GM12874 (cell line): ENCODE measurements at regions not wholly inside any gene's neighbourhood (a gene's known extent, or its start where the extent isn't known, plus 50 kb on each side); places are given as distances from the start of the nearest gene placed in this dataset.

Experiments
- TF ChIP-seq, protein P1 (sequence below): IDR thresholded peaks from 2 replicates; pipeline ENCODE4 v1.5.1; 2011; ENCODE audit warnings: low read depth, mild to moderate bottlenecking, control low read depth, low read length, moderate library complexity; ENCODE audit not compliant: insufficient read depth

DNA sequence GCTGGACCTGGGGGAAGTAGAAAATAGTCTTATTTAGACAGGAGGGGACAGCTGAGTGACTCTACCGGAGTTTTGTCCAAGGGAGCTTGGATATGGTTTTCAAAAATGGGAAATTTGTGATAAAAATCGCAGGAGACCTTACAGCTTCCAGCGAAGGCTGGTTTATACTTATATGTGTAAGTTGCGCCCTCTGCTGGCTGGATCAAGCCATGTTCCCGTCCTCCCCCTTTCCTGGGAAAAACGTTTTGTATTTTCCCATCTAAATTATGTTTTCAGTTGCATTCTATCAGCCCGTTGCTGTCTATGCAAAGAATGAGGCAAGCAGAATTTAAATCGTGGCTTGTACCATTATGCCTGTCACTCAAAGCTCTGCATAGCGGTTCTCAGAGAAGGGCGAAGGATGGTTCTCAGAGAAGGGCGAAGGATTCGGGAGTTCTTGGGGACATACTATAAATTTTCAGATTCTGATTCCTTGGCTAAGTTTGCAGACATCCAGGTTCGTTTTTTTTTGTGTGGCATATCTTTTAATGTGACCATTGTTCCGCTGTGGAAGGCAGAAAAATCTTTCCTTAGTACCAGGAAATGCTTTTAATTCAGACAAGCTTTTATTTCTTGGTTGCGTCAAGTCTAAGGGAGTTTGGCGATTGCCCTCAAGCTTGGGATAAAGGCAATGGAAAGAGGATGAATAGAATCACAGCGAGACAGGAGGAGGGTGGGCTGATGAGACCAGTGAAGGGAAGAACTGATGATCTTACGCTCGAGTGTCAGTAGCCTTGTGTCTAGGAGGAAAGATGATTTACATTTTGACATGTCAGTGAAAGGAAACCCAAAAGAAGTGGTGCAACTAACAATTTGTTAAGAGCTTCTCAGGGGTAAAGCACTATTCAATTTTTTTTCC, 128.5 kb upstream of the ARX start:
- TF ChIP-seq, protein P1, sequence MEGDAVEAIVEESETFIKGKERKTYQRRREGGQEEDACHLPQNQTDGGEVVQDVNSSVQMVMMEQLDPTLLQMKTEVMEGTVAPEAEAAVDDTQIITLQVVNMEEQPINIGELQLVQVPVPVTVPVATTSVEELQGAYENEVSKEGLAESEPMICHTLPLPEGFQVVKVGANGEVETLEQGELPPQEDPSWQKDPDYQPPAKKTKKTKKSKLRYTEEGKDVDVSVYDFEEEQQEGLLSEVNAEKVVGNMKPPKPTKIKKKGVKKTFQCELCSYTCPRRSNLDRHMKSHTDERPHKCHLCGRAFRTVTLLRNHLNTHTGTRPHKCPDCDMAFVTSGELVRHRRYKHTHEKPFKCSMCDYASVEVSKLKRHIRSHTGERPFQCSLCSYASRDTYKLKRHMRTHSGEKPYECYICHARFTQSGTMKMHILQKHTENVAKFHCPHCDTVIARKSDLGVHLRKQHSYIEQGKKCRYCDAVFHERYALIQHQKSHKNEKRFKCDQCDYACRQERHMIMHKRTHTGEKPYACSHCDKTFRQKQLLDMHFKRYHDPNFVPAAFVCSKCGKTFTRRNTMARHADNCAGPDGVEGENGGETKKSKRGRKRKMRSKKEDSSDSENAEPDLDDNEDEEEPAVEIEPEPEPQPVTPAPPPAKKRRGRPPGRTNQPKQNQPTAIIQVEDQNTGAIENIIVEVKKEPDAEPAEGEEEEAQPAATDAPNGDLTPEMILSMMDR, result peak; percentile 56

- TF ChIP-seq, protein P1, result no peak
Measured at GRCh38 chrX:25143596-25143995, 127.8 kb upstream of the ARX start.

DNA sequence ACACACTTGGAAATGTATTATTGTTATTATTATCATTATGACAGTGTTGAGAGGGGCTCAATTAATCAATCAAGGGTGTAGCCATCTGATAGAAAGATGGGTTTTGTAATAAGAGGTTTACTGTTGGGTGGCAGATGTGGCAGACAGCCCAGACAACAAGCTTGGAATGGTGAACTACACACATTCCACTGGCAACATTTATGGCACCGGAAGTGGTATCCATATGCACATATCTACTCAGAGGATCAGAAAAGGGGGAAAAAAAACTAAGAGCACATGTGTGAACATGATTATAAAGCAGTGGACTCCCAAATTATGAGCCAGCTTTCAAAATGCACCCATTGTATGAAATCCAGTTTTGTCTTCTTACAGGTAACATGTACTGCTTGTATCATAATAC, 125.9 kb upstream of the ARX start:
- TF ChIP-seq, protein P1, result no peak

- TF ChIP-seq, protein P1, result no peak
Measured at GRCh38 chrX:25131055-25131454, 115.3 kb upstream of the ARX start.

DNA sequence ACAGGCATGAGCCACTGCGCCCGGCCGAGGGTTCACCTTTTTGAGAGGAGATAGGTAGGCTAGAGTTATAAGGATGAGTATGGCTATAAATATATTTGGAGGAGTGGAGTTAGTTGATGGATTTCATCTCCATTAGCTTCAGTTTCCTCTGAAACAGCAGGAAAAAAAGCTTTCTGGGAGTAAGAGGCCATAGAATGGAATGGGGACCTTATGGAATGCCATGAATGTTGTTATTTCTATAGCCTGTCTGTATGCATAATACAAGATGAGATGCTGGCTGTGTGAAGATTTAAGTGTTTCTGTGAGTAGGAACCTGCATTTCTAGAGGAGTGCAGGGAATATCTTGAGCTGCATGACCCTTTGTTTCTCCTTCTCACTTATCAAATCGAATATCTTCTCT, 114.9 kb upstream of the ARX start:
- TF ChIP-seq, protein P1, result no peak

- TF ChIP-seq, protein P1, result no peak
Measured at GRCh38 chrX:25125483-25125882, 109.7 kb upstream of the ARX start.

DNA sequence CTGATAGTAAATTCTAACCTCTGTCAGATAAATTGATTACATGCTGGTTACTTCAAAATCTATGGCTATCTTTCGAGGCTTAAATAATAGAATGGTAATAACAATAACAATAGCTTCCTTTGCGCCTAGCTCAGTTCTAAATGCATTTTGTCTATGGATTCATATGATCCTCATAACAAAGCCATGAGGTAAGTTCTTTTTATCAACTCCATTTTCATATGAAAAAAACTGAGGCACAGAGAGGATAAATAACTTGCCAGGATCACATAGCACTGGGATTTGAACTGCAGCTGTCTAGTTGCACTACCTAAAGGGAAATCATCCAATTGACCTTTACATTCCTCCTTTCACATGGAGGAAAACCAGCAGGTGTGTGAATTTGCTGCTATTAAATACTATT, 108.6 kb upstream of the ARX start:
- TF ChIP-seq, protein P1, result no peak
